H9 (cell line): ENCODE measurements at regions not wholly inside any gene's neighbourhood (a gene's known extent, or its start where the extent isn't known, plus 50 kb on each side); places are given as distances from the start of the nearest gene placed in this dataset.

Source experiments
- DNase-seq: peaks from one replicate; pipeline ENCODE4 v3.0.0-alpha.2; 2017
- H2AFZ ChIP-seq: one replicate; pipeline ENCODE4 v1.6.1; 2013; ENCODE audit warnings: mild to moderate bottlenecking, low read length, control low read depth, moderate library complexity
- H2AK5ac ChIP-seq: 2 replicates; pipeline ENCODE4 v1.6.1; 2013; ENCODE audit warnings: low read length, control low read depth, mixed read lengths; ENCODE audit not compliant: insufficient read length
- H2BK120ac ChIP-seq: one replicate; pipeline ENCODE4 v1.6.1; 2013; ENCODE audit warnings: low read depth, mild to moderate bottlenecking, low read length, control low read depth, inconsistent platforms; ENCODE audit not compliant: poor library complexity, severe bottlenecking
- H2BK12ac ChIP-seq: 2 replicates; pipeline ENCODE4 v1.6.1; 2013; ENCODE audit warnings: low read length, control low read depth, mixed read lengths, low read depth; ENCODE audit not compliant: insufficient read length
- H2BK15ac ChIP-seq: 2 replicates; pipeline ENCODE4 v1.6.1; 2013; ENCODE audit warnings: low read depth, low read length, control low read depth
- H2BK20ac ChIP-seq: one replicate; pipeline ENCODE4 v1.6.1; 2013; ENCODE audit warnings: low read depth, mild to moderate bottlenecking, low read length, control low read depth, inconsistent platforms; ENCODE audit not compliant: poor library complexity, severe bottlenecking
- H2BK5ac ChIP-seq: 2 replicates; pipeline ENCODE4 v1.6.1; 2013; ENCODE audit warnings: low read length, control low read depth, mixed read lengths; ENCODE audit not compliant: insufficient read length
- H3K14ac ChIP-seq: 2 replicates; pipeline ENCODE4 v1.6.1; 2013; ENCODE audit warnings: low read length, control low read depth; ENCODE audit not compliant: insufficient read depth
- H3K18ac ChIP-seq: 2 replicates; pipeline ENCODE4 v1.6.1; 2013; ENCODE audit warnings: low read depth, mild to moderate bottlenecking, mixed read lengths, low read length, control low read depth; ENCODE audit not compliant: insufficient read length
- H3K23ac ChIP-seq: 2 replicates; pipeline ENCODE4 v1.6.1; 2013; ENCODE audit warnings: low read length, control low read depth, mixed read lengths, low read depth; ENCODE audit not compliant: insufficient read length
- H3K23me2 ChIP-seq: 2 replicates; pipeline ENCODE4 v1.6.1; 2013; ENCODE audit warnings: low read depth, mild to moderate bottlenecking, mixed read lengths, low read length, control low read depth; ENCODE audit not compliant: insufficient read length, poor library complexity, severe bottlenecking
- H3K27ac ChIP-seq: 2 replicates; pipeline ENCODE4 v1.5.1; 2013; ENCODE audit warnings: low read length, control low read depth, mixed read lengths, low read depth; ENCODE audit not compliant: insufficient read length
- H3K27me3 ChIP-seq: 2 replicates; pipeline ENCODE4 v1.6.1; 2013; ENCODE audit warnings: low read length, control low read depth, inconsistent platforms; ENCODE audit not compliant: insufficient read depth
- H3K4ac ChIP-seq: 2 replicates; pipeline ENCODE4 v1.6.1; 2013; ENCODE audit warnings: low read depth, mild to moderate bottlenecking, control low read depth, inconsistent platforms, low read length, moderate library complexity
- H3K4me1 ChIP-seq: 2 replicates; pipeline ENCODE4 v1.6.1; 2013; ENCODE audit warnings: low read length, control low read depth, inconsistent platforms; ENCODE audit not compliant: insufficient read depth
- H3K4me2 ChIP-seq: 2 replicates; pipeline ENCODE4 v1.6.1; 2013; ENCODE audit warnings: low read length, control low read depth, mixed read lengths; ENCODE audit not compliant: insufficient read length, insufficient read depth
- H3K56ac ChIP-seq: 2 replicates; pipeline ENCODE4 v1.6.1; 2013; ENCODE audit warnings: low read depth, mild to moderate bottlenecking, mixed read lengths, low read length, control low read depth; ENCODE audit not compliant: insufficient read length
- H3K79me1 ChIP-seq: 2 replicates; pipeline ENCODE4 v1.6.1; 2013; ENCODE audit warnings: low read depth, mild to moderate bottlenecking, moderate library complexity, low read length, control low read depth, inconsistent platforms; ENCODE audit not compliant: insufficient read depth, poor library complexity, severe bottlenecking
- H3K79me2 ChIP-seq: 2 replicates; pipeline ENCODE4 v1.6.1; 2013; ENCODE audit warnings: low read length, control low read depth, inconsistent platforms; ENCODE audit not compliant: insufficient read depth
- H3K9ac ChIP-seq: 2 replicates; pipeline ENCODE4 v1.6.1; 2013; ENCODE audit warnings: low read length, control low read depth, mixed read lengths; ENCODE audit not compliant: insufficient read length; ENCODE audit errors: extremely low read depth
- H3K9me3 ChIP-seq: one replicate; pipeline ENCODE4 v1.6.1; 2013; ENCODE audit warnings: low read depth, low read length, inconsistent platforms; ENCODE audit not compliant: control insufficient read depth
- H3T11ph ChIP-seq: one replicate; pipeline ENCODE4 v1.6.1; 2013; ENCODE audit warnings: mild to moderate bottlenecking, low read length, control low read depth, inconsistent platforms
- H4K20me1 ChIP-seq: one replicate; pipeline ENCODE4 v1.6.1; 2013; ENCODE audit not compliant: control insufficient read depth, insufficient read length, insufficient read depth
- H4K5ac ChIP-seq: 2 replicates; pipeline ENCODE4 v1.6.1; 2013; ENCODE audit warnings: low read depth, mild to moderate bottlenecking, mixed read lengths, low read length, control low read depth; ENCODE audit not compliant: insufficient read length
- H4K8ac ChIP-seq: replicated peaks from 2 replicates; pipeline ENCODE4 v1.6.1; 2013; ENCODE audit warnings: low read length, control low read depth, mixed read lengths, low read depth; ENCODE audit not compliant: insufficient read length
- H4K91ac ChIP-seq: 2 replicates; pipeline ENCODE4 v1.6.1; 2013; ENCODE audit warnings: low read depth, mild to moderate bottlenecking, moderate library complexity, mixed read lengths, low read length, control low read depth; ENCODE audit not compliant: insufficient read length
- H3K27ac Mint-ChIP-seq, 3 experiments: 2 replicates in 2 of 3; 3 replicates in 1 of 3; pipeline ENCODE4 v1.8.0; 2020 to 2021; ENCODE audit warnings: mixed read lengths in 3 of 3, mild to moderate bottlenecking in 1 of 3, moderate library complexity in 1 of 3
- H3K27me3 Mint-ChIP-seq: 2 replicates; pipeline ENCODE4 v1.8.0; 2021; ENCODE audit warnings: low read depth, mild to moderate bottlenecking, moderate library complexity, mixed read lengths
- H3K36me3 Mint-ChIP-seq, 3 experiments: 2 replicates in 2 of 3; 3 replicates in 1 of 3; pipeline ENCODE4 v1.8.0; 2020 to 2021; ENCODE audit warnings: low read depth in 3 of 3, mixed read lengths in 3 of 3; ENCODE audit not compliant: insufficient read depth in 1 of 3
- H3K4me1 Mint-ChIP-seq, 2 experiments: 2 replicates each; pipeline ENCODE4 v1.8.0; 2020; ENCODE audit warnings: mixed read lengths in 2 of 2
- H3K4me3 Mint-ChIP-seq, 2 experiments: 2 replicates in 1 of 2; 3 replicates in 1 of 2; pipeline ENCODE4 v1.8.0; 2020 to 2021; ENCODE audit warnings: mild to moderate bottlenecking in 2 of 2, mixed read lengths in 2 of 2, moderate library complexity in 1 of 2
- H3K9me3 Mint-ChIP-seq, 2 experiments: 2 replicates in 1 of 2; 3 replicates in 1 of 2; pipeline ENCODE4 v1.8.0; 2020; ENCODE audit warnings: mild to moderate bottlenecking in 2 of 2, mixed read lengths in 2 of 2, moderate library complexity in 1 of 2
- WGBS: extraction: QIAGEN DNeasy Blood & Tissue Kit; methylation state at CpG from one replicate; pipeline ENCODE4 v1.1.7; 2013; ENCODE audit warnings: missing lambda C conversion rate, low lambda C conversion rate, mixed read lengths; ENCODE audit not compliant: insufficient read length; ENCODE audit errors: extremely low coverage; 5-methylcytosine and 5-hydroxymethylcytosine counted together
- TF ChIP-seq, protein P1 (sequence below): fragments of 200-600 bp; sonication (generic); conservative IDR thresholded peaks from 3 replicates; pipeline ENCODE4 v1.8.0; 2021; ENCODE audit warnings: antibody characterized with exemption, mild to moderate bottlenecking

DNA sequence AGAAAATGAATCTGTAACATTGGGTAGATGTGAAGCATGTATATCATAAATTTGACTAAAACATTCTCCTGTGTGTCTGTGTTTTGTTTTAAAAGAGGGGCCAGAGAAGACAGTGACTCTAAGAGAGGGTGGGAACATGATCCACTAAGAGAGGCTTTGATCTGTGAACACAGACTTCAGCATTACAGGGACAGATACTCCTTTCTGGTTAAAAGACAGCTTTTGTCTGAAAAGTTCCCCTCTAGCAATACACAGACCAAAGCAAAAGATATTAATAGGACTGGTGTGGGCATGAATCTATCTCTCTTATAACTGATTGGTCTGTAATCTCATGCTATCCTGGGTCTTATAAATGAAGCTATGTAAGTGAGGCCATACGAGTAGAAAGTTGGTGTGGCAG, 150.9 kb downstream of the NUDT12 start:
- Histone ChIP-seq H3K9ac (no peak overlapping the region), H3K23ac (no peak overlapping the region), H4K5ac (no peak overlapping the region), H4K91ac (no peak overlapping the region), H2BK12ac (no peak overlapping the region), H3K23me2 (no peaks in the 10 kb centered on the region), H3K18ac (no peak overlapping the region), H2BK5ac (no peak overlapping the region), H2BK20ac (no peak overlapping the region), H2BK120ac (no peak overlapping the region), H3K79me2 (no peaks in the 10 kb centered on the region), H3K9me3 (no peaks in the 10 kb centered on the region), H2BK15ac (no peak overlapping the region), H4K20me1 (no peaks in the 10 kb centered on the region), H3K27me3 (no peaks in the 10 kb centered on the region), H2AFZ (no peak overlapping the region), H3K4me2 (no peak overlapping the region), H3K27ac (no peak overlapping the region), H3K79me1 (no peaks in the 10 kb centered on the region), H3T11ph (no peak overlapping the region), H3K4me1 (no peaks in the 10 kb centered on the region), H2AK5ac (no peak overlapping the region), H3K14ac (no peak overlapping the region), H4K8ac (no peak overlapping the region), H3K4ac (no peak overlapping the region), H3K56ac (no peak overlapping the region)
- H3K27ac Mint-ChIP-seq, result no peak overlapping the region
- no peaks in the 10 kb centered on the region for H3K27me3 Mint-ChIP-seq
- no peaks in the 10 kb centered on the region for H3K9me3 Mint-ChIP-seq
- H3K4me1 Mint-ChIP-seq, result no peaks in the 10 kb centered on the region
- WGBS, result no CpG with 5 or more reads among the region's 1 CpG
- TF ChIP-seq, protein P1, sequence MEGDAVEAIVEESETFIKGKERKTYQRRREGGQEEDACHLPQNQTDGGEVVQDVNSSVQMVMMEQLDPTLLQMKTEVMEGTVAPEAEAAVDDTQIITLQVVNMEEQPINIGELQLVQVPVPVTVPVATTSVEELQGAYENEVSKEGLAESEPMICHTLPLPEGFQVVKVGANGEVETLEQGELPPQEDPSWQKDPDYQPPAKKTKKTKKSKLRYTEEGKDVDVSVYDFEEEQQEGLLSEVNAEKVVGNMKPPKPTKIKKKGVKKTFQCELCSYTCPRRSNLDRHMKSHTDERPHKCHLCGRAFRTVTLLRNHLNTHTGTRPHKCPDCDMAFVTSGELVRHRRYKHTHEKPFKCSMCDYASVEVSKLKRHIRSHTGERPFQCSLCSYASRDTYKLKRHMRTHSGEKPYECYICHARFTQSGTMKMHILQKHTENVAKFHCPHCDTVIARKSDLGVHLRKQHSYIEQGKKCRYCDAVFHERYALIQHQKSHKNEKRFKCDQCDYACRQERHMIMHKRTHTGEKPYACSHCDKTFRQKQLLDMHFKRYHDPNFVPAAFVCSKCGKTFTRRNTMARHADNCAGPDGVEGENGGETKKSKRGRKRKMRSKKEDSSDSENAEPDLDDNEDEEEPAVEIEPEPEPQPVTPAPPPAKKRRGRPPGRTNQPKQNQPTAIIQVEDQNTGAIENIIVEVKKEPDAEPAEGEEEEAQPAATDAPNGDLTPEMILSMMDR, result no peak
- no peaks in the 10 kb centered on the region for H3K36me3 Mint-ChIP-seq
- DNase-seq, result no peak
- H3K4me3 Mint-ChIP-seq, result no peak overlapping the region
